Prostate gland (tissue), 2 donors: ENCODE measurements at regions not wholly inside any gene's neighbourhood (a gene's known extent, or its start where the extent isn't known, plus 50 kb on each side); places are given as distances from the start of the nearest gene placed in this dataset.

Source experiments
- POLR2A ChIP-seq: fragments of 450-650 bp; IDR thresholded peaks from one replicate; pipeline ENCODE4 v1.6.1; 2016; ENCODE audit warnings: antibody characterized with exemption, mild to moderate bottlenecking
- POLR2AphosphoS5 ChIP-seq: sonication (generic); formaldehyde crosslinking; IDR thresholded peaks from one replicate; pipeline ENCODE4 v1.6.1; 2017; ENCODE audit warnings: antibody characterized with exemption
- TF ChIP-seq, protein P1 (sequence below), 4 experiments: fragments of 200-600 bp in 2 of 4; fragments of 450-650 bp in 2 of 4; sonication (generic) in 2 of 4; IDR thresholded peaks; 1 replicate in 3 of 4; 2 replicates in 1 of 4; pipeline ENCODE4 v1.5.1; 2016 to 2019; ENCODE audit warnings: antibody characterized with exemption in 4 of 4, mild to moderate bottlenecking in 2 of 4, moderate library complexity in 2 of 4

DNA sequence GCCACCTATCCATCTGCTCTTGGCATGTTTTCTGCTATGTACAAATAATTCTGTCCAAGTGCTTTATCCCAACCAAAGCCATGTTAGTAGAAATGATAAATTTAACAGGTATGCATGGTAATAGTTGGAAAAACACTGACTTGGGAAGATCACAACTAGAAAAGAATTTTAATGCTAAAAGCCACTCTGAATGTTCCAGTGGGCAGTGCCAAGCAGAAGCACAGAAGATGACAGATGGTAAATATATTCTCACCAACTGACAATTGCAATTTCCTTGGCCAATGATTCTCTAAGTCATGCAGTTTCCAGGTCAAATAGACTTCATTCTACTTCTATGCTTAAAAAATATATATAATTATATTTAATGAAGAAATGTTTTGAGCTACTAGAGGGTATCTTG is 83.6 kb upstream of the SEMA3C start:
- no peak for TF ChIP-seq POLR2A
- TF ChIP-seq, protein P1, sequence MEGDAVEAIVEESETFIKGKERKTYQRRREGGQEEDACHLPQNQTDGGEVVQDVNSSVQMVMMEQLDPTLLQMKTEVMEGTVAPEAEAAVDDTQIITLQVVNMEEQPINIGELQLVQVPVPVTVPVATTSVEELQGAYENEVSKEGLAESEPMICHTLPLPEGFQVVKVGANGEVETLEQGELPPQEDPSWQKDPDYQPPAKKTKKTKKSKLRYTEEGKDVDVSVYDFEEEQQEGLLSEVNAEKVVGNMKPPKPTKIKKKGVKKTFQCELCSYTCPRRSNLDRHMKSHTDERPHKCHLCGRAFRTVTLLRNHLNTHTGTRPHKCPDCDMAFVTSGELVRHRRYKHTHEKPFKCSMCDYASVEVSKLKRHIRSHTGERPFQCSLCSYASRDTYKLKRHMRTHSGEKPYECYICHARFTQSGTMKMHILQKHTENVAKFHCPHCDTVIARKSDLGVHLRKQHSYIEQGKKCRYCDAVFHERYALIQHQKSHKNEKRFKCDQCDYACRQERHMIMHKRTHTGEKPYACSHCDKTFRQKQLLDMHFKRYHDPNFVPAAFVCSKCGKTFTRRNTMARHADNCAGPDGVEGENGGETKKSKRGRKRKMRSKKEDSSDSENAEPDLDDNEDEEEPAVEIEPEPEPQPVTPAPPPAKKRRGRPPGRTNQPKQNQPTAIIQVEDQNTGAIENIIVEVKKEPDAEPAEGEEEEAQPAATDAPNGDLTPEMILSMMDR (IDR thresholded peaks at IDR 0.05): no peak
- TF ChIP-seq POLR2AphosphoS5: no peak
